GM10248 (cell line): ENCODE measurements at regions not wholly inside any gene's neighbourhood (a gene's known extent, or its start where the extent isn't known, plus 50 kb on each side); places are given as distances from the start of the nearest gene placed in this dataset.

Source experiments
- CTCF ChIA-PET: fragments of 300-600 bp; sonication (Branson Sonifier 250); formaldehyde crosslinking; extraction: SDS; loops from one replicate; lab custom pipeline; 2021; ENCODE audit warnings: antibody characterized with exemption; lab: Yijun Ruan, JAX
- POLR2A ChIA-PET: fragments of 350-650 bp; sonication (Branson Sonifier 250); formaldehyde crosslinking; extraction: SDS; loops from one replicate; lab custom pipeline; 2020; ENCODE audit warnings: antibody characterized with exemption; lab: Yijun Ruan, JAX
- DNase-seq: peaks from one replicate; pipeline ENCODE4 v3.0.0; 2012; ENCODE audit errors: extremely low spot score
- CTCF ChIP-seq: IDR thresholded peaks from 2 replicates; pipeline ENCODE4 v1.5.1; 2012; ENCODE audit warnings: mild to moderate bottlenecking, low read depth; ENCODE audit errors: extremely low read depth, missing control alignments, control extremely low read depth

GRCh38 chr1:191279266-191279800 lies 801.7 kb upstream of the BRINP3 start:
- POLR2A ChIA-PET, result no interaction called here
- no peak for DNase-seq
- CTCF ChIA-PET, result interaction anchor here (1.2 kb wide), 1 partner anchor 23 kb away, joined by 3 read pairs; no protein-coding TSS in a partner anchor
- no peak for TF ChIP-seq CTCF

- CTCF ChIA-PET, result no interaction called here
Observed at GRCh38 chr1:191284175-191284574, 806.5 kb upstream of the BRINP3 start.

DNA sequence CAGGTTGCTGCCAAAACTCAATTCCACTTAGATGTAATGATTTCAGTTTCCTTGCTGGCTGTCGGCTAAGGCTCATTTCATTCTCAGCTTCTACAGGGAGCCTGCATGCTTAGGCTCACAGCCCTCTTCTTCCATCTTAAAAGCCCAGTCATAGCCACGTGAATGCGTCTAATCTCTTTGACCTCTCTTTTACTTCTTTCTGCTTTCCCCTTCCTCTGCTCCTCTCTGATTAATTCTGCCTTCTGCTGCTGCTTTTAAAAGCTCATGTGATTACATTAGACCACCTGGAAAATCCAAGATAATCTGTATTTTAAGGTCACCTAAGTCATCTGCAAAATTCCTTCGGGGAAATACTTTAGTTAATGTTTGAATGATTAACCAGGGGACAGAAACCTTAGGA lies 812.8 kb upstream of the BRINP3 start:
- CTCF ChIA-PET, result interaction anchor here (1.6 kb wide), 1 partner anchor 9 kb away, joined by 4 read pairs; no protein-coding TSS in a partner anchor
- no peak for TF ChIP-seq CTCF
- DNase-seq, result no peak
- POLR2A ChIA-PET, result no interaction called here

More at GRCh38 chr1:191284175-191284574, 806.5 kb upstream of the BRINP3 start:
- POLR2A ChIA-PET, result no interaction called here
- no peak for DNase-seq
- no peak for TF ChIP-seq CTCF

GRCh38 chr1:191305370-191305769 lies 827.7 kb upstream of the BRINP3 start:
- ChIA-PET POLR2A (no interaction called here), CTCF (interaction anchor here (1.0 kb wide), 1 partner anchor 18 kb away, joined by 3 read pairs; no protein-coding TSS in a partner anchor)
- DNase-seq, result no peak
- TF ChIP-seq CTCF, result no peak

DNA sequence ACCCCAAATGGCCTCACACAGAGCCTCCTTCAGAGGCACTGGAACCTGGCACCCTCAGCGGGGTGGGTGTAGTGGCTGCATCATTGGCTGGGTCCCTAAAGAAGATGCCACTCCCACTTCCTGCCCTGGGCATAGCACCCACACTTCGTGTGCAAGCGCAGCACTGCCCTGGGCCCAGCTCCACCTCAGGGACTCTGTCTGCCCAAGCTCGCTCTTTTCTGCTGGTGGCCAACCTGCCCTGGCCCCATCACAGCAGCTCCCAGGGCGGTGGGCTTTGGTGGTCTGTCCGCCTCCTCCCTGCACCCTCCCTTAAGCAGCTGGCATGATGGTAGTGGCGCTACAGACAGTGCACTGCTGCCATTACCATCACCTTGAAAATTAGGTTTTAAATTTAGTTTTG lies 829.3 kb upstream of the BRINP3 start:
- ChIA-PET POLR2A (no interaction called here), CTCF (interaction anchor here (1.0 to 1.2 kb wide), 3 partner anchors 9 to 12 kb away, joined by 3 read pairs; no protein-coding TSS in a partner anchor)
- no peak for TF ChIP-seq CTCF
- no peak for DNase-seq

GRCh38 chr1:191320062-191320461 lies 838.2 kb upstream of the RGS18 start:
- TF ChIP-seq CTCF, result no peak
- no peak for DNase-seq
- ChIA-PET CTCF (interaction anchor here (1.0 kb wide), 1 partner anchor 85 kb away, joined by 3 read pairs; no protein-coding TSS in a partner anchor), POLR2A (no interaction called here)
